COLO668 (cell line): ENCODE measurements at regions not wholly inside any gene's neighbourhood (a gene's known extent, or its start where the extent isn't known, plus 50 kb on each side); places are given as distances from the start of the nearest gene placed in this dataset.
"Not testable (repeated sequence)": the region's sequence is repeated elsewhere in the genome, so short reads cannot be mapped to it uniquely, and the experiment has no call there.

Source experiments
- DNase-seq: peaks from one replicate; lab custom pipeline; 2025; ENCODE audit not compliant: unreplicated experiment; lab: John Stamatoyannopoulos, UW

- not testable (repeated sequence) for DNase-seq
Observed at GRCh38 chr13:18248533-18249240, 932.9 kb downstream of the TUBA3C start.

- not testable (repeated sequence) for DNase-seq
Observed at GRCh38 chr13:18240086-18240485, 941.5 kb downstream of the TUBA3C start.

DNA sequence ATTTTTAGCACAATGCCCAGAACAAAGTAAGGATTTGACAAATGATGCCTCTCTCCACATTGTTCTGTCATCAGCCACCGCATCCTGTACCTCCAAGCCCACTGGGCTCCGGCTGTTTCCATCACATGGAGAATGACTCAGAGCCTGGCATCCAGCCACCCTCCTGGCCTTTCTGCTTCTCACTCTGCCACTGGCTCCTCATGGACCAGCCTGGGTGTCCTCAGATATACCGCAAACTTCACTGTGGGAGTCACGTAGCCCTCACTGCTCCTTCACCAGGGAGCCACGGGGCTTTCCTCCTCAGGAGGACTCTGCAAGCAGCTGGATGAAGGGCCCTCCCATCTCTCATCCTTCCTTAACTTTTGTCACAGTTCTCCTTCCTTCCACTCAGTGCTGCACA, 943.0 kb downstream of the TUBA3C start:
- not testable (repeated sequence) for DNase-seq

DNA sequence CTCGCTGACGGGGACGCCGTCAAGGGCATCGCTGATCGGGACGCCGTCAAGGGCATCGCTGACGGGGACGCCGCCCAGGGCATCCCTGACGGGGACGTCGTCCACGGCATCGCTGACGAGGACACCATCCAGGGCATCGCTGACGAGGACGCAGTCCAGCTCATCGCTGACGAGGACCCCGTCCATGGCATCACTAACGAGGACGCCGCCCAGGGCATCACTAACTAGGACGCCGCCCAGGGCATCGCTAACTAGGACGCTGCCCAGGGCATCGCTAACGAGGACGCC, 945.2 kb downstream of the TUBA3C start:
- no peak for DNase-seq

DNA sequence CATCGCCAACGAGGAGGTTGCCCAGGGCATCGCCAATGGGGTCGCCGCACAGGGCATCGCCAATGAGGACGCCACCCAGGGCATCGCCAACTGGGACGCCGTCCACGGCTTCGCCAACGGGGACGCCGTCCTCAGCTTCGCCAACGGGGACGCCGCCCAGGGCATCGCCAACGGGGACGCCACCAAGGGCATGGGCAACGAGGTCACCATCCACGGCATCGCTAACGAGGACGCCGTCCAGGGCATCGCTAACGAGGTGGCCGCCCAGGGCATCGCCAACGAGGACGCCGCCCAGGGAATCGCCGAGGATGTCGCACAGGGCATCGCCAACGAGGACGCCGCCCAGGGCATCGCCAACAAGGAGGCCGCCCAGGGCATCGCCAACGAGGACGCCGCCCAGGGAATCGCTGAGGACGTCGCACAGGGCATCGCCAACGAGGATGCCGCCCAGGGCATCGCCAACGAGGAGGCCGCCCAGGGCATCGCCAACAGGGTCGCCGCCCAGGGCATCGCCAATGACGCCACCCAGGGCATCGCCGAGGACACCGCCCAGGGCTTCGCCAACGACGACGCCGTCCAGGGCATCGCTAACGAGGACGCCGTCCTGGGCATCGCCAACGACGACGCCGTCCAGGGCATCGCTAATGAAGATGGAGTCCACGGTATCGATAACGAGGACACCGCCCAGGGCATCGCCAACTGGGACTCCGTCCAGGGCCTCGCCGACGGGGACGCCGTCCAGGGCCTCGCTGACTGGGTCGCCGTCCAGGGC, 945.7 kb downstream of the TUBA3C start:
- DNase-seq, result no peak

- no peak for DNase-seq
Observed at GRCh38 chr13:18235172-18235571, 946.5 kb downstream of the TUBA3C start.

DNA sequence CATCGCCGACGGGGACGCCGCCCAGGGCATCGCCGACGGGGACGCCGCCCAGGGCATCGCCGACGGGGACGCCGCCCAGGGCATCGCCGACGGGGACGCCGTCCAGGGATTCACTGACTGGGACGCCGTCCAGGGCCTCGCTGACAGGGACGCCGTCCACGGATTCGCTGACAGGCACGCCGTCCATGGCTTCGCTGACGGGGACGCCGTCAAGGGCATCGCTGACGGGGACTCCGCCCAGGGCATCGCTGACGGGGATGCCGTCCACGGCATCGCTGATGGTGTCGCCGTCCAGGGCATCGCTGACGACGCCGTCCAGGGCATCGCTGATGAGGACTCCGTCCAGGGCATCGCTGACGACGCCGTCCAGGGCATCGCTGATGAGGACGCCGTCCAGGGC, 947.2 kb downstream of the TUBA3C start:
- DNase-seq, result not testable (repeated sequence)

GRCh38 chr13:18233783-18234299, 947.8 kb downstream of the TUBA3C start:
- no peak for DNase-seq

GRCh38 chr13:18232994-18233782, 948.4 kb downstream of the TUBA3C start:
- no peak for DNase-seq

DNA sequence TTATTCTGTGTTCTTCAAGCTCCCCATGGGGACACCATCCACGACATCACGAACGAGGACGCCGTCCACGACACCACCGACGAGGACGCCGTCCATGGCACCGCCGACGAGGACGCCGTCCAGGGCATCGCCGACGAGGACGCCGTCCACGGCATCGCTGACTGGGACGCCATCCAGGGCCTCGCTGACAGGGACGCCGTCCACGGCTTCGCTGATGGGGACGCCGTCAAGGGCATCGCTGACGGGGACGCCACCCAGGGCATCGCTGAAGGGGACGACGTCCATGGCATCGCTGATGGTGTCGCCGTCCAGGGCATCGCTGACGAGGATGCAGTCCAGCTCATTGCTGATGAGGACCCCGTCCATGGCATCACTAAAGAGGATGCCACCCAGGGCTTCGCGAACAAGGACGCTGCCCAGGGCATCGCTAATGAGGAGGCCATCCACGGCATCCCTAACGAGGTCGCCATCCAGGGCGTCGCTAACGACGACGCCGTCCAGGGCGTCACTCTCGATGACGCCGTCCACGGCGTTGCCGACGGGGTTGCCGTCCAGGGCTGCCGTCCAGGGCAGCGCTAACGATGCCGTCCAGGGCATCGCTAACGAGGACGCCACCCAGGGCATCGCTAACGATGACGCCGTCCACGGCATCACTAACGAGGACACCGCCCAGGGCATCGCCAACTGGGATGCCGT, 949.2 kb downstream of the TUBA3C start:
- no peak for DNase-seq

DNA sequence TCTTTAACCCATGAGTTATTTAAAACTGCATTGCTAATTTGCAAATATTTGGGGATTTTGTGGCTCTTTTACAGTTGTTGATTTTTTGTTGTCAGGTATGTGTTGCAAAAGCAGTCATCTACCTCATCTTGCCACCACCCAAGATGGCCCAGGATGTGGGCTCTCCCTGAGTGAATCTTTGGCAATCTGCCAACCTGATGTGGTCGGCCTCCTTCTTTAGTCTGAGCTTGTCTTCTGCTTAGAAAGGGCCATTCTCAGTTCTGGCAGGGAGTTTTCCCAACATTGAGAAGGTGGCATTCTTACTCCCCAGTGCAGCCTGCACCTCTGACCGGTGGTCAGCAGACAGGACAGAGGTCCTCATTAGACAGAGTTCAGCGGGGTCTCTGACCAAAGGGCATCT, 957.2 kb downstream of the TUBA3C start:
- DNase-seq, result not testable (repeated sequence)

DNA sequence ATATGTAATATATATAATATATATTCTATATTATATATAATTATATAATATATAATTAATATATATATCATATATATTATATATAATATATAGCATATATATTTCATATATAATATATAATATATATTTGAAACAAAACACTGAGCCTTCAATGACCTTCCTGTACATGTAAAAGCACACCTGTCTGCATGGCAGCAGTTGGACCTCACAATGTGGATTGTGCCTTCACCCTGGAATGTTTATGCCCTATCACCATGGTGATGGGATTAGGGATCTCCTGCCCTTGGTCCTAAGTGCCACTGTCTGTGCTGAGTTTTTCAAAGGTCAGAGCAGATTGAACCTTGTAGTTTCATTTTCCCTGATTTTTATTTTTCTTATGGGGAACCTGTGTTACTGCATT, 966.9 kb downstream of the TUBA3C start:
- not testable (repeated sequence) for DNase-seq

DNA sequence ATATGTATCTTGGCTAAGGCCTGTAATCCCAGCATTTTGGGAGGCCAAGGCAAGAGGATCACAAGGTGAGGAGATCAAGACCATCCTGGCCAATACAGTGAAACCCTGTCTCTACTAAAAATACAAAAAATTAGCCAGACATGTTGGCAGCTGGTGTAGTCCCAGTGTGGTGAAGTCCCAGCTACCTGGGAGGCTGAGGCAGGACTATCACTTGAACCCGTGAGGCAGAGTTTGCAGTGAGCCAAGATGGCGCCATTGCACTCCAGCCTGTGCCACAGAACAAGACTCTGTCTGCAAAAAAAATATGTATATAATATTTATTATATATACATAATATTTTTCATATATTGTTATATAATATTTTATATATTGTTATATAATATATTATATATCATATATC, 968.1 kb downstream of the TUBA3C start:
- not testable (repeated sequence) for DNase-seq

GRCh38 chr13:18212873-18213272, 968.8 kb downstream of the TUBA3C start:
- no peak for DNase-seq

DNA sequence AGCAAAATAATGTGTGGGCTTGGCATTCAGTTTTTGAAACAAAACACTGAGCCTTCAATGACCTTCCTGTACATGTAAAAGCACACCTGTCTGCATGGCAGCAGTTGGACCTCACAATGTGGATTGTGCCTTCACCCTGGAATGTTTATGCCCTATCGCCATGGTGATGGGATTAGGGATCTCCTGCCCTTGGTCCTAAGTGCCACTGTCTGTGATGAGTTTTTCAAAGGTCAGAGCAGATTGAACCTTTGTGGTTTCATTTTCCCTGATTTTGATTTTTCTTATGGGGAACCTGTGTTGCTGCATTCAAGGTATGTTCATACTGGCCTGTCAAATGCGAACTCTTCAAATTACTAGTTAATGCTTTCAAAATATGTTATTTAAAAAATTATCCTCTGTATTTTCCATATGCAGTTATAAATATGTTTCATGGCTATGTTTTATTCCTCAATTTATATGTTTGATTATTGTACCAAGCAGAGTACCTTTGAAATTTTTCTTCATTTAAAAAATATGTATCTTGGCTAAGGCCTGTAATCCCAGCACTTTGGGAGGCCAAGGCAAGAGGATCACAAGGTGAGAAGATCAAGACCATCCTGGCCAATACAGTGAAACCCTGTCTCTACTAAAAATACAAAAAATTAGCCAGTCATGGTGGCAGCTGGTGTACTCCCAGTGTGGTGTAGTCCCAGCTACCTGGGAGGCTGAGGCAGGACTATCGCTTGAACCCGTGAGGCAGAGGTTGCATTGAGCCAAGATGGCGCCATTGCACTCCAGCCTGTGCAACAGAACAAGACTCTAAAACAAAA, 969.7 kb downstream of the TUBA3C start:
- DNase-seq, result not testable (repeated sequence)

GRCh38 chr13:18204614-18205178, 976.9 kb downstream of the TUBA3C start:
- not testable (repeated sequence) for DNase-seq

- peak; percentile 33 for DNase-seq
Observed at GRCh38 chr13:18195365-18195678, 986.3 kb downstream of the TUBA3C start.

DNA sequence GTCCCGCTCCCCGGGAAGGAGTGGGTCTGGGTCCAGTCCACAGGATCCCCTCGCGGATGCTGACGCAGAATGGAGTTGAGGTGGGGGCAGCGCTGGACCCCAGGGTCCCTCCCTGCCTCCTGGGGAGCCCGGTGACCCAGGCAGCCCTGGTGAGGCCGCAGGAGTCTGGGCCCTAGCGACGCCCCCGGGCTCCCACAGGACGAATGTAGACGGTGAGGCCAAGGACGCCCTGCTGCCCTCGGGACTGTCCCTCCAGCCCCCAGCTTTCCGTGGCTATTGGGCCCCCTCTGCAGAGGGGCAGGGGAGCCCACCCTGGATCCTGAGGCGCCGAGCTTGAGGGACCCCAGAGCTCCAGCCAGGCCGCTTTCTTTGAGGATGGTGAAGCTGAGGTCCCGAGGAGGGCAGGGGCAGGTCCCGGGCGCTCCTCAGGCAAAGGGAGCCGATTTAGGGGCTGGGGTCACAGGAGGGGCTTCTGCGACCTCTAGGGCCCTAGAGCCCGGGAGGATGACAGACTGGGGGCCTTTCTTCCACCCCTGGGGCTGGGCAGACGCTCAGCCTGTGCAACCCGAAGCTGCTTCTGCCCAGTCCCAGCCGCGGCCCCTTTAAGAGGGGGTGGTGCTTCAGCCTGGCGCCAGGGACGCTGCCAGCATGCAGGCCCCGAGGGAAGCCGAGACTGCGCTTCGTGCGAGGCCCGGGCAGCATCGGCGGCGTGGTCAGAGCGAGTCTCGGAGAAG, 986.8 kb downstream of the TUBA3C start:
- DNase-seq, result not testable (repeated sequence)

DNA sequence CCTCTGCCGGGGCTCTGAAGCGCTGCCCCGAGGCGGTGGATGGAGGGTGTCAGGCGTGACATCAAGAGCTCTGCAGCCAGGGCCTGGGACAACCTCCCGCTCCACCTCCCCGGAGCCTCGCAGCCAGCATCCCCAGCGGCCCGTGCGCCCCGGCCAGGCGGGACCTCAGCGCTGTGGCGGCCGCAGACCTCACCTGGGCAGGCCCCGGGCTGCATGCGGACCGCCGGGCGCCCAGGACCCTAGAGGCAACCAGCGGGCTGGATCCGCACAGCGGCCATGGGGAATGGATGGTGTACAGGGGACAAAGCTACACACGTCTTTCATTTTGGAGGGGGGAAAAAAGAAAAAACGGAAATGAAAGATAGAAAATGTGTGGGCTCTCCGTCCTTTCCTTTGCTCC, 987.5 kb downstream of the TUBA3C start:
- not testable (repeated sequence) for DNase-seq
